Peyer's patch (tissue), 4 donors: ENCODE measurements at regions not wholly inside any gene's neighbourhood (a gene's known extent, or its start where the extent isn't known, plus 50 kb on each side); places are given as distances from the start of the nearest gene placed in this dataset.

Source experiments
- POLR2A ChIP-seq, 2 donors: fragments of 450-650 bp; IDR thresholded peaks; one replicate each; pipeline ENCODE4 v1.5.1; 2017; ENCODE audit warnings: antibody characterized with exemption in 2 of 2, mild to moderate bottlenecking in 2 of 2, moderate library complexity in 2 of 2
- TF ChIP-seq, protein P1 (sequence below), 6 experiments: fragments of 450-650 bp in 4 of 6; fragments of 200-600 bp in 2 of 6; sonication (generic) in 1 of 6; IDR thresholded peaks; one replicate each; pipeline ENCODE4 v1.5.1; 2017 to 2019; ENCODE audit warnings: antibody characterized with exemption in 6 of 6, mild to moderate bottlenecking in 3 of 6, moderate library complexity in 1 of 6

DNA sequence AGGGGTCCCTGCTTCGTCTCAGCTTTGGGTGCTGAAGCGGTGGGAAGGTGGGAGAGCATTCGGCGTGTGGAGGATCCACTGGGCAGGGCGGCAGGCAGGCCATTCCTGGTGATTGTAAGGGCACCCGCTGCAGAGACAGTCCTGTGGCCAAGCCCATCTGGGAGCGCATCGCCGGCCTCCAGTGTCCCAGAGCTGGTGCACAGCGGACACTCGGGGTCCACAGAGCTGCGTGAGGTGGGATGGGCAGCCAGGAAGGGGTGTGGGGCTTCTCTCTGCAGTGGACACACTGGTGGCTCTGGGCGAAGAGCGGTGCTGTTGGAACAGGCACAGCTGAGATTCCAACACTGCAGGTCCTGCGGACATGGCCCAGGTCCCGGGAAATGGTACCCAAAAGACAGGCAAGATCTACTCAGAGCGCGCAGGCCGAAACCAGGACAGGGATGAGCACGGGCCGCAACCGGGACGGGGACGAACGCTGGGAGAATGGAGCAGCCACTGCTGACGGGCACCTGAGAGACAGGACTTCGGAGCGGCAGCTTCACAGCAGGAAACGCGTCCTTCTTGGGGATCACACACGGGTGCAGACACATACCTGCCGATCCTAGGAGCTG lies 188.2 kb downstream of the ERMARD start:
- TF ChIP-seq, protein P1, sequence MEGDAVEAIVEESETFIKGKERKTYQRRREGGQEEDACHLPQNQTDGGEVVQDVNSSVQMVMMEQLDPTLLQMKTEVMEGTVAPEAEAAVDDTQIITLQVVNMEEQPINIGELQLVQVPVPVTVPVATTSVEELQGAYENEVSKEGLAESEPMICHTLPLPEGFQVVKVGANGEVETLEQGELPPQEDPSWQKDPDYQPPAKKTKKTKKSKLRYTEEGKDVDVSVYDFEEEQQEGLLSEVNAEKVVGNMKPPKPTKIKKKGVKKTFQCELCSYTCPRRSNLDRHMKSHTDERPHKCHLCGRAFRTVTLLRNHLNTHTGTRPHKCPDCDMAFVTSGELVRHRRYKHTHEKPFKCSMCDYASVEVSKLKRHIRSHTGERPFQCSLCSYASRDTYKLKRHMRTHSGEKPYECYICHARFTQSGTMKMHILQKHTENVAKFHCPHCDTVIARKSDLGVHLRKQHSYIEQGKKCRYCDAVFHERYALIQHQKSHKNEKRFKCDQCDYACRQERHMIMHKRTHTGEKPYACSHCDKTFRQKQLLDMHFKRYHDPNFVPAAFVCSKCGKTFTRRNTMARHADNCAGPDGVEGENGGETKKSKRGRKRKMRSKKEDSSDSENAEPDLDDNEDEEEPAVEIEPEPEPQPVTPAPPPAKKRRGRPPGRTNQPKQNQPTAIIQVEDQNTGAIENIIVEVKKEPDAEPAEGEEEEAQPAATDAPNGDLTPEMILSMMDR (IDR thresholded peaks at IDR 0.05): no peak
- no peak for TF ChIP-seq POLR2A (IDR thresholded peaks at IDR 0.05)
